H9 (cell line): ENCODE measurements at regions not wholly inside any gene's neighbourhood (a gene's known extent, or its start where the extent isn't known, plus 50 kb on each side); places are given as distances from the start of the nearest gene placed in this dataset.

Source experiments
- DNase-seq: peaks from one replicate; pipeline ENCODE4 v3.0.0-alpha.2; 2017
- H2AFZ ChIP-seq: one replicate; pipeline ENCODE4 v1.6.1; 2013; ENCODE audit warnings: mild to moderate bottlenecking, low read length, control low read depth, moderate library complexity
- H2AK5ac ChIP-seq: 2 replicates; pipeline ENCODE4 v1.6.1; 2013; ENCODE audit warnings: low read length, control low read depth, mixed read lengths; ENCODE audit not compliant: insufficient read length
- H2BK120ac ChIP-seq: one replicate; pipeline ENCODE4 v1.6.1; 2013; ENCODE audit warnings: low read depth, mild to moderate bottlenecking, low read length, control low read depth, inconsistent platforms; ENCODE audit not compliant: poor library complexity, severe bottlenecking
- H2BK12ac ChIP-seq: 2 replicates; pipeline ENCODE4 v1.6.1; 2013; ENCODE audit warnings: low read length, control low read depth, mixed read lengths, low read depth; ENCODE audit not compliant: insufficient read length
- H2BK15ac ChIP-seq: 2 replicates; pipeline ENCODE4 v1.6.1; 2013; ENCODE audit warnings: low read depth, low read length, control low read depth
- H2BK20ac ChIP-seq: one replicate; pipeline ENCODE4 v1.6.1; 2013; ENCODE audit warnings: low read depth, mild to moderate bottlenecking, low read length, control low read depth, inconsistent platforms; ENCODE audit not compliant: poor library complexity, severe bottlenecking
- H2BK5ac ChIP-seq: 2 replicates; pipeline ENCODE4 v1.6.1; 2013; ENCODE audit warnings: low read length, control low read depth, mixed read lengths; ENCODE audit not compliant: insufficient read length
- H3K14ac ChIP-seq: 2 replicates; pipeline ENCODE4 v1.6.1; 2013; ENCODE audit warnings: low read length, control low read depth; ENCODE audit not compliant: insufficient read depth
- H3K18ac ChIP-seq: 2 replicates; pipeline ENCODE4 v1.6.1; 2013; ENCODE audit warnings: low read depth, mild to moderate bottlenecking, mixed read lengths, low read length, control low read depth; ENCODE audit not compliant: insufficient read length
- H3K23ac ChIP-seq: 2 replicates; pipeline ENCODE4 v1.6.1; 2013; ENCODE audit warnings: low read length, control low read depth, mixed read lengths, low read depth; ENCODE audit not compliant: insufficient read length
- H3K23me2 ChIP-seq: 2 replicates; pipeline ENCODE4 v1.6.1; 2013; ENCODE audit warnings: low read depth, mild to moderate bottlenecking, mixed read lengths, low read length, control low read depth; ENCODE audit not compliant: insufficient read length, poor library complexity, severe bottlenecking
- H3K27ac ChIP-seq: 2 replicates; pipeline ENCODE4 v1.5.1; 2013; ENCODE audit warnings: low read length, control low read depth, mixed read lengths, low read depth; ENCODE audit not compliant: insufficient read length
- H3K27me3 ChIP-seq: 2 replicates; pipeline ENCODE4 v1.6.1; 2013; ENCODE audit warnings: low read length, control low read depth, inconsistent platforms; ENCODE audit not compliant: insufficient read depth
- H3K4ac ChIP-seq: 2 replicates; pipeline ENCODE4 v1.6.1; 2013; ENCODE audit warnings: low read depth, mild to moderate bottlenecking, control low read depth, inconsistent platforms, low read length, moderate library complexity
- H3K4me1 ChIP-seq: 2 replicates; pipeline ENCODE4 v1.6.1; 2013; ENCODE audit warnings: low read length, control low read depth, inconsistent platforms; ENCODE audit not compliant: insufficient read depth
- H3K4me2 ChIP-seq: 2 replicates; pipeline ENCODE4 v1.6.1; 2013; ENCODE audit warnings: low read length, control low read depth, mixed read lengths; ENCODE audit not compliant: insufficient read length, insufficient read depth
- H3K56ac ChIP-seq: 2 replicates; pipeline ENCODE4 v1.6.1; 2013; ENCODE audit warnings: low read depth, mild to moderate bottlenecking, mixed read lengths, low read length, control low read depth; ENCODE audit not compliant: insufficient read length
- H3K79me1 ChIP-seq: 2 replicates; pipeline ENCODE4 v1.6.1; 2013; ENCODE audit warnings: low read depth, mild to moderate bottlenecking, moderate library complexity, low read length, control low read depth, inconsistent platforms; ENCODE audit not compliant: insufficient read depth, poor library complexity, severe bottlenecking
- H3K79me2 ChIP-seq: 2 replicates; pipeline ENCODE4 v1.6.1; 2013; ENCODE audit warnings: low read length, control low read depth, inconsistent platforms; ENCODE audit not compliant: insufficient read depth
- H3K9ac ChIP-seq: 2 replicates; pipeline ENCODE4 v1.6.1; 2013; ENCODE audit warnings: low read length, control low read depth, mixed read lengths; ENCODE audit not compliant: insufficient read length; ENCODE audit errors: extremely low read depth
- H3K9me3 ChIP-seq: one replicate; pipeline ENCODE4 v1.6.1; 2013; ENCODE audit warnings: low read depth, low read length, inconsistent platforms; ENCODE audit not compliant: control insufficient read depth
- H3T11ph ChIP-seq: one replicate; pipeline ENCODE4 v1.6.1; 2013; ENCODE audit warnings: mild to moderate bottlenecking, low read length, control low read depth, inconsistent platforms
- H4K20me1 ChIP-seq: one replicate; pipeline ENCODE4 v1.6.1; 2013; ENCODE audit not compliant: control insufficient read depth, insufficient read length, insufficient read depth
- H4K5ac ChIP-seq: 2 replicates; pipeline ENCODE4 v1.6.1; 2013; ENCODE audit warnings: low read depth, mild to moderate bottlenecking, mixed read lengths, low read length, control low read depth; ENCODE audit not compliant: insufficient read length
- H4K8ac ChIP-seq: replicated peaks from 2 replicates; pipeline ENCODE4 v1.6.1; 2013; ENCODE audit warnings: low read length, control low read depth, mixed read lengths, low read depth; ENCODE audit not compliant: insufficient read length
- H4K91ac ChIP-seq: 2 replicates; pipeline ENCODE4 v1.6.1; 2013; ENCODE audit warnings: low read depth, mild to moderate bottlenecking, moderate library complexity, mixed read lengths, low read length, control low read depth; ENCODE audit not compliant: insufficient read length
- H3K27ac Mint-ChIP-seq, 3 experiments: 2 replicates in 2 of 3; 3 replicates in 1 of 3; pipeline ENCODE4 v1.8.0; 2020 to 2021; ENCODE audit warnings: mixed read lengths in 3 of 3, mild to moderate bottlenecking in 1 of 3, moderate library complexity in 1 of 3
- H3K27me3 Mint-ChIP-seq: 2 replicates; pipeline ENCODE4 v1.8.0; 2021; ENCODE audit warnings: low read depth, mild to moderate bottlenecking, moderate library complexity, mixed read lengths
- H3K36me3 Mint-ChIP-seq, 3 experiments: 2 replicates in 2 of 3; 3 replicates in 1 of 3; pipeline ENCODE4 v1.8.0; 2020 to 2021; ENCODE audit warnings: low read depth in 3 of 3, mixed read lengths in 3 of 3; ENCODE audit not compliant: insufficient read depth in 1 of 3
- H3K4me1 Mint-ChIP-seq, 2 experiments: 2 replicates each; pipeline ENCODE4 v1.8.0; 2020; ENCODE audit warnings: mixed read lengths in 2 of 2
- H3K4me3 Mint-ChIP-seq, 2 experiments: 2 replicates in 1 of 2; 3 replicates in 1 of 2; pipeline ENCODE4 v1.8.0; 2020 to 2021; ENCODE audit warnings: mild to moderate bottlenecking in 2 of 2, mixed read lengths in 2 of 2, moderate library complexity in 1 of 2
- H3K9me3 Mint-ChIP-seq, 2 experiments: 2 replicates in 1 of 2; 3 replicates in 1 of 2; pipeline ENCODE4 v1.8.0; 2020; ENCODE audit warnings: mild to moderate bottlenecking in 2 of 2, mixed read lengths in 2 of 2, moderate library complexity in 1 of 2
- CTCF ChIP-seq: fragments of 200-600 bp; sonication (generic); conservative IDR thresholded peaks from 3 replicates; pipeline ENCODE4 v1.8.0; 2021; ENCODE audit warnings: antibody characterized with exemption, mild to moderate bottlenecking
- WGBS: extraction: QIAGEN DNeasy Blood & Tissue Kit; methylation state at CpG from one replicate; pipeline ENCODE4 v1.1.7; 2013; ENCODE audit warnings: missing lambda C conversion rate, low lambda C conversion rate, mixed read lengths; ENCODE audit not compliant: insufficient read length; ENCODE audit errors: extremely low coverage; 5-methylcytosine and 5-hydroxymethylcytosine counted together

- Histone ChIP-seq H2BK5ac (no peak overlapping the region), H3K9me3 (no peaks in the 10 kb centered on the region), H3K9ac (no peak overlapping the region), H2AFZ (no peak overlapping the region), H3K23ac (no peak overlapping the region), H2AK5ac (no peak overlapping the region), H4K8ac (no peak overlapping the region), H3K27me3 (no peaks in the 10 kb centered on the region), H4K20me1 (no peaks in the 10 kb centered on the region), H2BK120ac (no peak overlapping the region), H3K27ac (no peak overlapping the region), H2BK20ac (no peak overlapping the region), H3K18ac (no peak overlapping the region), H4K5ac (no peak overlapping the region), H3K79me1 (no peaks in the 10 kb centered on the region), H3K79me2 (no peaks in the 10 kb centered on the region), H2BK12ac (no peak overlapping the region), H3K23me2 (no peaks in the 10 kb centered on the region), H3K4ac (no peak overlapping the region), H3T11ph (no peak overlapping the region), H3K56ac (no peak overlapping the region), H3K4me2 (no peak overlapping the region), H4K91ac (no peak overlapping the region), H2BK15ac (no peak overlapping the region), H3K14ac (no peak overlapping the region), H3K4me1 (no peaks in the 10 kb centered on the region; the same call in 1 of the 2 replicates)
- Mint-ChIP-seq H3K27ac (no peak overlapping the region), H3K36me3 (no peaks in the 10 kb centered on the region), H3K9me3 (no peaks in the 10 kb centered on the region), H3K27me3 (no peaks in the 10 kb centered on the region), H3K4me1 (peaks cover 8% of the 10 kb centered on the region in 2 experiments), H3K4me3 (no peak overlapping the region)
- DNase-seq = no peak
- WGBS = no CpG with 5 or more reads among the region's 2 CpGs
- TF ChIP-seq CTCF = no peak
Measured at GRCh38 chr12:76155157-76155670, 70.7 kb upstream of the NAP1L1 start.
